GM12892 (cell line): ENCODE measurements at regions not wholly inside any gene's neighbourhood (a gene's known extent, or its start where the extent isn't known, plus 50 kb on each side); places are given as distances from the start of the nearest gene placed in this dataset.

Experiments used
- POLR2A ChIP-seq: IDR thresholded peaks from 2 replicates; pipeline ENCODE4 v1.6.1; 2011; ENCODE audit warnings: low read depth, low read length, control low read depth
- POLR2AphosphoS5 ChIP-seq: IDR thresholded peaks from 2 replicates; pipeline ENCODE4 v1.6.1; 2011; ENCODE audit warnings: low read depth, low read length, control low read depth

DNA sequence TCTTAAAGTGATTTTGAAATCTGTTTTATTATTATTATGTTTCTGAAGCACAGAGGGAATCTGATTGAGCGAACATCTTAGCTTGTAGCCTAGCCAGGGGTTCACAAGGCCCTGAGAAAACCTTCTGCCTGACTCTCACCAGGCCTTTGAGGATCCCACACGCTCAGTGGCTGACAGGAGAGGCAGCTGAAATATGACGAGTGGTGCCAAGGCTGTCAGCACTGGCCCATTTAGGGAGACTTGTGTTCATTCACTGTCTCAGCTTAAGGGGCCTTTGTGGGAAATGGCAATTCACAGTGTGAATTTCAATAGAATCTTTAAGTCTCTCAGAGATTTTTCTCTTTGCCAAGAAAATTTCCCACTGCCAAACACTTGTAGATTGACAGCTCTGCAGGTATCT lies 770.9 kb downstream of the TUSC7 start:
- TF ChIP-seq POLR2A (no peak), POLR2AphosphoS5 (no peak)
